ENCODE measurements at regions not wholly inside any gene's neighbourhood (a gene's known extent, or its start where the extent isn't known, plus 50 kb on each side); places are given as distances from the start of the nearest gene placed in this dataset.

DNA sequence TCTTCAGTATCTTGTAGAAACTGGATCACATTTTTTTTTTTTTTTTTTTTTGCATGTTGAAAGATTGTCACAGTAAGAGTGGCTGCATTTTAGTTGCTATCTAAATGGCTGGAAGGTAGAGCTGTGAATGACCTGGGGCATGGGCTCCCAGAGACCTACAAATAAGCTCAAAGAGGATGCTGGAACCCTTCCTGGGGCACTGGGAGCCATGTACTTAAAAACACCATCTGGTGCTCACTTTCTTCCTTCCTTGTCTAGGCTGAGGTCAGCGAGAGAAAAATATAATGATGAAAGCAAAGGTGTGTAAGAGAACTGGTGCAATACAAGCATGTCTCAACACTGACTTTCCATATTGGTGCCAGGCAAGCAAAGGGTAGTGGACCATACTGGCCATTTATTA, 323.9 kb downstream of the SV2B start:
- POLR2A ChIA-PET, result no interaction called here
- TF ChIP-seq, protein P1, sequence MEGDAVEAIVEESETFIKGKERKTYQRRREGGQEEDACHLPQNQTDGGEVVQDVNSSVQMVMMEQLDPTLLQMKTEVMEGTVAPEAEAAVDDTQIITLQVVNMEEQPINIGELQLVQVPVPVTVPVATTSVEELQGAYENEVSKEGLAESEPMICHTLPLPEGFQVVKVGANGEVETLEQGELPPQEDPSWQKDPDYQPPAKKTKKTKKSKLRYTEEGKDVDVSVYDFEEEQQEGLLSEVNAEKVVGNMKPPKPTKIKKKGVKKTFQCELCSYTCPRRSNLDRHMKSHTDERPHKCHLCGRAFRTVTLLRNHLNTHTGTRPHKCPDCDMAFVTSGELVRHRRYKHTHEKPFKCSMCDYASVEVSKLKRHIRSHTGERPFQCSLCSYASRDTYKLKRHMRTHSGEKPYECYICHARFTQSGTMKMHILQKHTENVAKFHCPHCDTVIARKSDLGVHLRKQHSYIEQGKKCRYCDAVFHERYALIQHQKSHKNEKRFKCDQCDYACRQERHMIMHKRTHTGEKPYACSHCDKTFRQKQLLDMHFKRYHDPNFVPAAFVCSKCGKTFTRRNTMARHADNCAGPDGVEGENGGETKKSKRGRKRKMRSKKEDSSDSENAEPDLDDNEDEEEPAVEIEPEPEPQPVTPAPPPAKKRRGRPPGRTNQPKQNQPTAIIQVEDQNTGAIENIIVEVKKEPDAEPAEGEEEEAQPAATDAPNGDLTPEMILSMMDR (IDR thresholded peaks at IDR 0.05; ENCODE audit: control extremely low read depth, extremely low read depth, low read depth, missing control alignments), result no peak
- CTCF ChIA-PET, result interaction anchor here (0.9 to 1.1 kb wide), 2 partner anchors 12 to 30 kb away, joined by 3 read pairs; no protein-coding TSS in a partner anchor
- no peak for DNase-seq (ENCODE audit: extremely low spot score)

GRCh38 chr15:91426412-91426811, 326.4 kb downstream of the SV2B start:
- ChIA-PET CTCF (no interaction called here), POLR2A (no interaction called here)
- DNase-seq (ENCODE audit: extremely low spot score), result no peak
- TF ChIP-seq, protein P1 (IDR thresholded peaks at IDR 0.05; ENCODE audit: control extremely low read depth, extremely low read depth, low read depth, missing control alignments), result no peak

GRCh38 chr15:91429973-91430372, 329.9 kb downstream of the SV2B start:
- POLR2A ChIA-PET, result no interaction called here

DNA sequence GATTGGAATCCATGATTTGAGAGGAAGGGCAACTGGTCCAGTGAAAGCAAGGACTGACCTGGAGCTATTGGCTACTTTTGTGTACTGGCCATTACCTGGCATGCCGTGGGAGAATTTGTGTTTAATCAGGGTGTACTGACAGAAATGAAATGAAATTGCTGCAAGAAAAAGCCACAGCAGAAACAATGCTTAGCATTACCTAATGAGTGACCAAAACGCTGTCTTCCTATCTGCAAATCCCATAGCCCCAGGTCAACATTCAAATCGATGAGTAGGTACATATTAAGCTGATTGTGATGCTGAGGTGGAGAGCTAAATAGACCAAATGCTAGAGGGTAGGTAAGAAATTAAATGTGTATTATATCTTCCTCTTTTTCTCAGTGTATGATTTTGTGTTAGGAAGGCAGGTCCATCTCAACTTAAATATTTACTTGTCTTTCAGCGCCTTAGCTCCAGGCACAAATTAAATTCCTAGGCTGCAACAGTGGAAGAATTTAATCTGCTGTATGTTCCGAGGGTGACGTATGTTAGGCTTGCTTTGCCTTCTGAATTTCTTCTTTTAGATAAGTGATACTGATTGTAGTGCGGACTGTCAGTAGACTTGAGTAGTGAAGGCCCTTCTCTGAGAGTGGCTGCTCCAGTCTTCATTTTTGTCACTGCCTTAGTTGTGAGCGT, 331.1 kb downstream of the SV2B start:
- CTCF ChIA-PET, result interaction anchor here (1.2 kb wide), 1 partner anchor 43 kb away, joined by 3 read pairs; no protein-coding TSS in a partner anchor
- POLR2A ChIA-PET, result no interaction called here
- DNase-seq (ENCODE audit: extremely low spot score), result no peak
- TF ChIP-seq, protein P1 (IDR thresholded peaks at IDR 0.05; ENCODE audit: control extremely low read depth, extremely low read depth, low read depth, missing control alignments), result no peak

More at GRCh38 chr15:91429973-91430372, 329.9 kb downstream of the SV2B start:
- DNase-seq (ENCODE audit: extremely low spot score), result no peak
- TF ChIP-seq, protein P1 (IDR thresholded peaks at IDR 0.05; ENCODE audit: control extremely low read depth, extremely low read depth, low read depth, missing control alignments), result no peak
- CTCF ChIA-PET, result no interaction called here

DNA sequence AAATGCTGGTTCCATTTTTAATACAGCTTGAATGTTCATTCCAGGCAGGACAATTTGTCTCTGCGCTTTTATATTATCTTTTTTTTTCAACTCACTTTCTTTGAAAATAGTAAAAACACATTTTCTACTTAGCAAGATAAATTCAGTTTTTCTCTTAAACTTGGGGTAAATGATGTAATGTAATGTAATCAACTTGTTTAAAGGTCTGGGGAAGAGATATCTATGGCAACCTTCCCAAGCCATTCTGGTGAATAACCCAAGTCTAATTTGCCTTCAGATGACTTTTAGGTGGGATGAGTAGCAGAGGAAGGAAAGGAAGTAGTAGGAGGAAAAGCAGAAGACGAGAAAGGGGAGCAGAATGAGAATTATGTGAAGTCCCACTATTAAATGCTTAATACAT, 335.1 kb downstream of the SV2B start:
- TF ChIP-seq, protein P1 (IDR thresholded peaks at IDR 0.05; ENCODE audit: control extremely low read depth, extremely low read depth, low read depth, missing control alignments), result no peak
- POLR2A ChIA-PET, result no interaction called here
- DNase-seq (ENCODE audit: extremely low spot score), result no peak
- CTCF ChIA-PET, result no interaction called here

DNA sequence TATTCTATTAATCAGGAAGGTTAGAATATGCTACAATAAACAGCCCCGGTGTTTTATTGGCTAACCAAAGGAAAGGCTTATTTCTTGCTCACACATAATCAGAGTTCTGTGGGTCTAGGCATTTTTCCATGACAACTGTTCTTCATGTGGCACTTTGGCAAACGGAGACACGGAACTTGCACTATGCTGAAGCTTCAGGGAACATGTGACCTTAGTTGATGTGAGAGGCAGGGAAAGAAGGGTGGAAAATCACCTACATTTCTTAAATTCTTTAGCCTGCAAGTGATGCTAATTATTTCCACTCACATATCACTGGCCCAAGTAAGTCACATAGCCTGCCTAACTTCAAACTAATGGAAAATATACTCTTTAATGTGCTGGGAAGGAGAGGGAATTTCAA, 344.6 kb downstream of the SV2B start:
- POLR2A ChIA-PET, result no interaction called here
- DNase-seq (ENCODE audit: extremely low spot score), result no peak
- TF ChIP-seq, protein P1 (IDR thresholded peaks at IDR 0.05; ENCODE audit: control extremely low read depth, extremely low read depth, low read depth, missing control alignments), result no peak
- CTCF ChIA-PET, result no interaction called here

Data from GM10248 (cell line).